NCI-H446 treated with DMSO at 0.1 percent for 48 hours (cell line): ENCODE measurements at regions not wholly inside any gene's neighbourhood (a gene's known extent, or its start where the extent isn't known, plus 50 kb on each side); places are given as distances from the start of the nearest gene placed in this dataset.
"Not testable (repeated sequence)": the region's sequence is repeated elsewhere in the genome, so short reads cannot be mapped to it uniquely, and the experiment has no call there.

Source experiments
- DNase-seq: peaks from one replicate; lab custom pipeline; 2025; lab: John Stamatoyannopoulos, UW

DNA sequence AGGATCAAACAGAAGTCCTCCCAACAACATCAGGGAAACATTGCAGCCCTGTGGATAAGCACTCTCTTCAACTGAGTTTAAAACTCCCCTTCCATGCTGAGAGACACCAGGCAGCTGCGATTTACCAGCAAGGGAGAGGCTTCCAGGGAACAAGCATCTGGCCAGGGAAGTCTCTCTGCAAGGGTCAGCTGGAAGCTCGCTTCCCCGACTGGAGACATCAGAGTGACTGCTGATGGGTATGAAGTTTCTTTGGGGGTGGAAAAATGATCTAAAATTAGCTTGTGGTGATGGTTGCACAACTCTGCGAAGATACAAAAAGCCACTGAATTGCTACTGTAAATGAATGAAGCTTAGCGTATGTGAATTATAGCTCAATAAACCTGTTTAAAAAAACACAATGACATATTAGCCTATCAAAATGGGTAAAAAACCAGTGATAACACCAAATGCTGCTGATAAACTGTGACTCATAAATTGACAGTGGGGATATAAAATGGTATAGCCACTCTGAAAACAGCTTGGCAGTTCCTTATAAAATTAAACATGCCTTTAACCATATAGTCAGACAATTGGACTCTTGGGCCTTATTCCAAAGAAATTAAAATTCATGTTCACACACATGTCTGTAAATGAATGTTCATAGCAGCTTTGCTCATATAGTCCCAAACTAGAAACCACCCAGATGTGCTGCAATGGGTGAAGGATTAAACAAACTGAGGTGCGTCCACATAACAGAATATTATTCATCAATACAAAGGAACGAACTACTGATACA lies 1082.0 kb downstream of the SOCS6 start:
- no peak for DNase-seq

DNA sequence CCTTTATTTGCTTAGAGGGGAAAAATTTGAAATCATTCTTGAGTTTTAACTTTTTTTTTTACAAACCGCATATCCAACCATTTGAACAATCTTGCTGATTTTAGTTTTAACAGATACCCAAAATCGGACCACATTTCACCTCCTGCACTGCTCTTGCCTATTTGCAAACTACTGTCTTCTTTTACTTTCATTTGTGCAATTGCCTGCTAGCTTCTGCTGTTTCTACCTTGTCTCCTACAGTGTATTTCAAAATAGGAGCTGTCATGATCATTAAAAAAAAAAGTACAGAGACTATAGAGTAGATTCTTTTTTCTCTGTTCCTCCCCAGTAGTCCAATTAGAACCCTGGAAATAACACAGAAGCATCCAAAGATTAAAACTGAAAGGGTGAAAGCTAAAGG lies 1081.2 kb downstream of the SOCS6 start:
- DNase-seq, result no peak

DNA sequence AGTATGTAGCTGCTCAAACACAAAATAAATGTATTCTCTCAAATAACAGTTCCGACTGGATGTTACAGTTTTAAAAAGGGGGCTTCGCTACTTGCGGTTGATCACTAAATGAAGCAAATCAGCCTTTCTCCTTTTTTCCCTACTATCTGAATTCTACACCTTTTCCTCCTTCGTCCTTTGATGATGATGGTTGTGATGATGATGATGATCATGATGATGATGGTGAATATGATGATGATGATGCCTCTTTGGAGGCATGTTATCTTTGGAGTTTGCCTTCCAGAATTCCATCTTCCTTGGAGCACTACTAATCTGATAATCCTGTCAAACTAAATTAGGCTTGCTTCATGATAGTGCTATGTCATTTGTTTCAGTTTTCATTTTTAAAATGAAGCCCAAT lies 1073.3 kb downstream of the SOCS6 start:
- DNase-seq, result no peak

DNA sequence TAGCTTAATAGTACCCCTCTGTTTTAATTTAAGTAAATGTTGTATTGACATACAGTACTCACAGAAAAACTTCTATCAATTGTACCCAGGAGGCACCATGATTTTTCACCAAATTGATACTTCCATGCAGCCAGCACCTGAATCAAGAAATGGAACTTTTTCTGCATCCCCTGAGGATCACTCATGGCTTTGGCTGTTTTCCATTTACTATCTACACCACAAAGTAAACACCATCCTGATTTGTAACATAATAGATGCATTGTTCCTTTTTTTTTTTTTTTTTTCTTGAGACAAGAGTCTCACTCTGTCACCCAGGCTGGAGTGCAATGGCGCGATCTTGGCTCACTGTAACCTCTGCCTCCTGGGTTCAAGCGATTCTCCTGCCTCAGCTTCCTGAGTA lies 1066.8 kb downstream of the SOCS6 start:
- DNase-seq, result not testable (repeated sequence)

GRCh38 chr18:71352618-71353017 lies 1063.8 kb downstream of the SOCS6 start:
- no peak for DNase-seq

- no peak for DNase-seq
These were observed 1047.8 kb downstream of the SOCS6 start for GRCh38 chr18:71336576-71337210.

GRCh38 chr18:71329563-71329962 lies 1040.7 kb downstream of the SOCS6 start:
- no peak for DNase-seq

- no peak for DNase-seq
These were observed 1040.3 kb downstream of the SOCS6 start for GRCh38 chr18:71329114-71329513.

- no peak for DNase-seq
These were observed 1039.0 kb downstream of the SOCS6 start for GRCh38 chr18:71327850-71328249.

- no peak for DNase-seq
These were observed 1038.6 kb downstream of the SOCS6 start for GRCh38 chr18:71327441-71327840.

DNA sequence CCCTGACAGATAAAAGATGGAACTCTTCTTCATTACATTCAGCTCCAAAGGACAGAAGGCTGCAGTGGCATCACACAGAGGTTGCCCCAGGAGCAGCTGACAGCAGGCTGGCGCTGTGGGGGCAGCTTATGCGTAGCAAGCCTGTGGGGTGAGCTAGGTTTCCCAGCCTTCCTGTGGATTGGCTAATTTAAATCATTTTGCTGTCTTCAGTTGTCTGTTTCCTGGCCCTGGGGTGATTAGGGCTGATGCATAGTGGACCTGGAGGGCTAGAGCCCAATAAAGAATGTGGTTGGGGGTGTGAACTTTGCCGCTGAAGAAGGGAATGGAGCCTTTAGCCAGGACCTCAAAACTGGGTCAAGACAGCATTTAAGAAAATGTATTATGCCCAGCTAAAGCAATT lies 1038.0 kb downstream of the SOCS6 start:
- no peak for DNase-seq

GRCh38 chr18:71324356-71324755 lies 1035.5 kb downstream of the SOCS6 start:
- no peak for DNase-seq

GRCh38 chr18:71322201-71322600 lies 1033.4 kb downstream of the SOCS6 start:
- DNase-seq, result no peak

GRCh38 chr18:71321319-71321718 lies 1032.5 kb downstream of the SOCS6 start:
- no peak for DNase-seq

DNA sequence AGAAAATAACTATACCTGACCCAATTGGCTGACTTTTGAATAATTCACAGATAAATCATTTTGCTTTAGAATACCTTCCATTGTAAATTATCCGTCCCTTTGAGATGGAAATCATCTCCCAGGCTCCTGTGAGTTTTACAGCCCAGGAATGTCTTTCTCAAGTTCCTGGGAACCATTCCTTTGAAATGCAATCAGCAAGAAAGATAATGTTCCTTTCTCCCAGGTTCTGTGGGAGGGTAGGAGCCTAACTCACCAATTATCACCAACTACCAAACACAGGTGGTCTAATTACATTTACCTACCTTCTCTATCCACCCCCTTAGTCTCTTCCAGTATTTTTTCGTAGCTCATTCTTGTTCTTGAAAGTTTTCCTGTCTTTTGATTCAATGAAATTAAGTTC lies 1016.0 kb downstream of the SOCS6 start:
- DNase-seq, result no peak

DNA sequence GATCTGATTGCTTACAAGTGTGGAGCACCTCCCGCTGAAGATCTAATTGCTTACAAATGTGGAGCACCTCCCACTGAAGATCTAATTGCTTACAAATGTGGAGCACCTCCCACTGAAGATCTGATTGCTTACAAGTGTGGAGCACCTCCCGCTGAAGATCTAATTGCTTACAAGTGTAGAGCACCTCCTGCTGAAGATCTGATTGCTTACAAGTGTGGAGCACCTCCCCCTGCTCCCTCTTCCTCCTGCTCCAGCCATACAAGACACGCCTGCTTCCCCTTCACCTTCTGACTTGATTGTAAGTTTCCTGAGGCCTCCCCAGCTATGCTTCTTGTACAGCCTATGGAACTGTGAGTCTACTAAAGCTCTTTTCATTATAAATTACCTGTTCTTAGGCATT lies 1014.9 kb downstream of the SOCS6 start:
- DNase-seq, result not testable (repeated sequence)

DNA sequence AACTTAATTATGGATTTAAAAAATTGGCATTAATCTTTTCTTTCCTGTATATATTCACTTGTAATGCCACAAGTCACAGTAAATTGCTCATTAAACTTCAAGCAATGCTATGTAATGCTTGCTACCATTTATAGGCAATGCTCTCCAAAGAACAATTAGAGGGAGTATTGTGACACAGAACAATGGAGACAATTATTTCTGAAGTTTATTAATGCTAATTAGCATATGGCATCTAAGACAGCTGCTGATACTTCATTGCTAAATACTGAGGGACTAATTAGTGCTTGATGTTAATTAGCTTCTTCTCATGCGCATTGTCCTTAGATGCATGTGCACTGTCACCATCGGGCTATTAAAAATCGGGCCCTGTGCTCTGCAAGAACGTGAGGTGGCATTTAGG lies 1012.8 kb downstream of the SOCS6 start:
- no peak for DNase-seq

DNA sequence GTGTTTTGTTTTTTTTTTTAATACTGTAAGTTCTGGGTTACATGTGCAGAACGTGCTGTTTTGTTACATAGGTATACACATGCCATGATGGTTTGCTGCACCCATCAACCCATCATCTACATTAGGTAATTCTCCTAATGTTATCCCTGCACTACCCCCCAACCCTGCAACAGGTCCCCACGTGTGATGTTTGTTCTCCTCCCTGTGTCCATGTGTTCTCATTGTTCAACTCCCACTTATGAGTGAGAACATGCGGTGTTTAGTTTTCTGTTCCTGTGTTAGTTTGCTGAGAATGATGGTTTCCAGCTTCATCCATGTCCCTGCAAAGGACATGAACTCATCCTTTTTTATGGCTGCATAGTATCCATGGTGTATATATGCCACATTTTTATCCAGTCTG lies 1005.4 kb downstream of the SOCS6 start:
- not testable (repeated sequence) for DNase-seq

GRCh38 chr18:71293322-71293721 lies 1004.5 kb downstream of the SOCS6 start:
- no peak for DNase-seq

GRCh38 chr18:71287268-71287667 lies 998.4 kb downstream of the SOCS6 start:
- no peak for DNase-seq

GRCh38 chr18:71252351-71252865 lies 963.6 kb downstream of the SOCS6 start:
- DNase-seq, result no peak

GRCh38 chr18:71250191-71250590 lies 961.3 kb downstream of the SOCS6 start:
- no peak for DNase-seq

DNA sequence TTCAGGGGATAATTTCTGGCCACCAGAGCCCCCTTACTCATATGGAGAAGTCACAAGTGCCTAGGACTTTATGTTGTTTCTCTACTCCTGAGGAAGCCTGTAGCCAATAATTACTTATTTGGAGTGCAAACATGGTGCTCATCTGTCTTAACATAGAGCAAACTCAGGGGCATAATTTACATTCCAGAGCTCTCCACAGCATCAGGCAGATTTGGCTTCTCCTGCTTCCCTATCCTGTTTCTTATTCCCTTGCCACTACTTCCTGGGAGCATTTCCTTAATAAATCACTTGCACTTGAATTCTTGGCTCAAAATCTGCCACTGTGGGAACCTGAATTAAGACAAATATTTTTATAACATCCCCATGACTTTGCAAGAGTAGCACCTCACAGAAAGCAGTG lies 960.9 kb downstream of the SOCS6 start:
- DNase-seq, result no peak

DNA sequence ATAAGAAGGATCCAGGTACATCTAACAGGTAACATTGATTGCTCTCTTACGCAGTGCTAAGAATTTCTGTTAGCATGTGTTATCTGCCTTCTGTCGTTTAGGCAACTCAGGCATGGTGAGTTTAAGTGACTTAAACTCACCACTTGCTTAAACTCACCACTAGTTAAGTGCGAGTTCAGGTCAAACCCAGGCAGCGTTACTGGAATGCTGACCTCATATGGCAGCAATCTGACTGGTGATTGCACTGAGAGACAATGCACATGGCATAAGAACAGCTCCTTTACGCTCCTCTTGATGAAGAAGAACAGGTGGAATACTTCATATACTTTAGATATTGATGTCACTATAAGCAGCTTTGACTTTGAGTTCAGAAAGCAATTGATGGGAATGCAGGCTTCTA lies 954.1 kb downstream of the SOCS6 start:
- no peak for DNase-seq
